Endothelial cell of umbilical vein (primary cell): ENCODE measurements at regions not wholly inside any gene's neighbourhood (a gene's known extent, or its start where the extent isn't known, plus 50 kb on each side); places are given as distances from the start of the nearest gene placed in this dataset.

Experiments used
- BruUV-seq: library from RNA; stranded (reverse); fragments of 400-500 nt; replicated peaks from 2 replicates; lab custom pipeline; 2021; lab: Mats Ljungman, UMichigan
- CTCF ChIA-PET: fragments of 300-600, 350-600 bp; sonication (Branson Sonifier 250); formaldehyde crosslinking; loops from one replicate; lab custom pipeline; 2021; ENCODE audit warnings: antibody characterized with exemption, inconsistent platforms; lab: Charles Lee
- POLR2A ChIA-PET: fragments of 300-600, 350-600 bp; sonication (Branson Sonifier 250); formaldehyde crosslinking; loops from one replicate; lab custom pipeline; 2021; ENCODE audit warnings: antibody characterized with exemption, inconsistent platforms; lab: Charles Lee
- DNase-seq: peaks from one replicate; pipeline ENCODE4 v3.0.0-alpha.2; 2011; ENCODE audit warnings: low read depth, low spot score
- FAIRE-seq: peaks from 2 replicates; lab custom pipeline; 2011; peaks lifted over from hg19 to GRCh38; lab: Jason Lieb, UNC
- H2AFZ ChIP-seq: 2 replicates; pipeline ENCODE4 v1.6.0; 2012; ENCODE audit warnings: low read depth, low read length, control low read depth, inconsistent platforms
- H3K27ac ChIP-seq: 2 replicates; pipeline ENCODE4 v1.5.1; 2011; ENCODE audit warnings: low read depth, mild to moderate bottlenecking, control low read depth, low read length, moderate library complexity; ENCODE audit not compliant: insufficient read depth
- H3K27me3 ChIP-seq, 2 experiments: 2 replicates each; pipeline versions ENCODE4 v1.6.0 to v1.6.1; 2011; ENCODE audit warnings: low read length in 2 of 2, mixed read lengths in 1 of 2; ENCODE audit not compliant: control insufficient read depth in 2 of 2, insufficient read depth in 2 of 2
- H3K36me3 ChIP-seq, 2 experiments: 2 replicates in 1 of 2; 3 replicates in 1 of 2; pipeline ENCODE4 v1.5.1; 2011; ENCODE audit warnings: low read length in 2 of 2, mild to moderate bottlenecking in 1 of 2, moderate library complexity in 1 of 2; ENCODE audit not compliant: control insufficient read depth in 2 of 2, insufficient read depth in 2 of 2; ENCODE audit errors: extremely low read depth in 1 of 2
- H3K4me1 ChIP-seq: 3 replicates; pipeline ENCODE4 v1.5.1; 2011; ENCODE audit warnings: mild to moderate bottlenecking, low read length; ENCODE audit not compliant: control insufficient read depth, insufficient read depth; ENCODE audit errors: extremely low read depth
- H3K4me2 ChIP-seq: 2 replicates; pipeline ENCODE4 v1.6.1; 2011; ENCODE audit warnings: low read length, control low read depth, mixed read lengths; ENCODE audit not compliant: insufficient read depth
- H3K4me3 ChIP-seq, 3 experiments: fragments of 200-600 bp in 1 of 3; sonication (generic), shearing (Covaris generic) in 1 of 3; replicated peaks in 1 of 3; 2 replicates each; pipeline ENCODE4 v1.5.1; 2011 to 2016; ENCODE audit warnings: control low read depth in 3 of 3, low read length in 3 of 3, mild to moderate bottlenecking in 2 of 3, inconsistent platforms in 1 of 3, low read depth in 1 of 3, moderate library complexity in 1 of 3; ENCODE audit not compliant: insufficient read depth in 1 of 3
- H3K79me2 ChIP-seq: 2 replicates; pipeline ENCODE4 v1.6.0; 2012; ENCODE audit warnings: low read length, inconsistent platforms; ENCODE audit not compliant: control insufficient read depth, insufficient read depth
- H3K9ac ChIP-seq: replicated peaks from 2 replicates; pipeline ENCODE3; 2011; ENCODE audit warnings: low read length, control low read depth; ENCODE audit not compliant: insufficient read depth; ENCODE audit errors: extremely low read depth
- H3K9me1 ChIP-seq: replicated peaks from 3 replicates; pipeline ENCODE4 v1.6.0; 2011; ENCODE audit warnings: mild to moderate bottlenecking, low read length; ENCODE audit not compliant: control insufficient read depth, insufficient read depth; ENCODE audit errors: extremely low read depth
- H3K9me3 ChIP-seq: replicated peaks from 2 replicates; pipeline ENCODE4 v1.5.1; 2012; ENCODE audit warnings: low read length, inconsistent platforms; ENCODE audit not compliant: control insufficient read depth, insufficient read depth
- H4K20me1 ChIP-seq: replicated peaks from 2 replicates; pipeline ENCODE3; 2011; ENCODE audit warnings: mild to moderate bottlenecking, low read length; ENCODE audit not compliant: control insufficient read depth, insufficient read depth; ENCODE audit errors: extremely low read depth
- EZH2 ChIP-seq: IDR thresholded peaks from 2 replicates; pipeline ENCODE4 v1.6.1; 2012; ENCODE audit warnings: borderline replicate concordance, low read depth, mild to moderate bottlenecking, moderate library complexity, low read length, inconsistent platforms; ENCODE audit not compliant: severe bottlenecking
- FOS ChIP-seq: IDR thresholded peaks from 2 replicates; pipeline ENCODE4 v1.6.1; 2011; ENCODE audit warnings: mild to moderate bottlenecking, low read length, moderate library complexity, borderline replicate concordance; ENCODE audit not compliant: insufficient read depth
- GATA2 ChIP-seq: IDR thresholded peaks from 2 replicates; pipeline ENCODE4 v1.7.0; 2011; ENCODE audit warnings: low read depth, mild to moderate bottlenecking, moderate library complexity, mixed read lengths, low read length; ENCODE audit not compliant: insufficient read length, insufficient read depth
- JUN ChIP-seq: IDR thresholded peaks from 2 replicates; pipeline ENCODE4 v1.6.1; 2011; ENCODE audit warnings: borderline replicate concordance, low read depth; ENCODE audit not compliant: insufficient read length, insufficient read depth
- MYC ChIP-seq: IDR thresholded peaks from one replicate; pipeline ENCODE4 v1.6.1; 2011; ENCODE audit warnings: mild to moderate bottlenecking, low read depth, low read length
- POLR2A ChIP-seq: IDR thresholded peaks from 2 replicates; pipeline ENCODE4 v1.6.1; 2012; ENCODE audit warnings: low read depth, mild to moderate bottlenecking, control low read depth, low read length
- POLR2AphosphoS5 ChIP-seq: IDR thresholded peaks from 2 replicates; pipeline ENCODE4 v1.6.1; 2012; ENCODE audit warnings: low read depth, mild to moderate bottlenecking, control low read depth, low read length, moderate library complexity; ENCODE audit not compliant: insufficient read depth
- dilution Hi-C: fragments of 300-500 bp; cut with MboI; formaldehyde crosslinking; loops from one replicate; pipeline ENCODE4 v1.15.0; 2019; ENCODE audit warnings: low sequenced_read_pairs; ENCODE audit not compliant: extremely low pct_ligation_motif_present
- intact Hi-C: fragments of 100-400 bp; cut with micrococcal nuclease; formaldehyde crosslinking; loops from one replicate; pipeline ENCODE4 v1.10.0; 2022
- TF ChIP-seq, protein P1 (sequence below), 2 donors: IDR thresholded peaks; 1 replicate in 1 of 2; 2 replicates in 1 of 2; pipeline ENCODE4 v1.5.1; 2011; ENCODE audit warnings: low read length in 2 of 2, mild to moderate bottlenecking in 2 of 2, moderate library complexity in 2 of 2, control low read depth in 1 of 2, inconsistent platforms in 1 of 2, low read depth in 1 of 2; ENCODE audit not compliant: insufficient read depth in 1 of 2; ENCODE audit errors: extremely low read depth in 1 of 2
- TF ChIP-seq, protein P2 (sequence below): IDR thresholded peaks from 2 replicates; pipeline ENCODE4 v1.6.1; 2011; ENCODE audit not compliant: insufficient read depth, insufficient read length

DNA sequence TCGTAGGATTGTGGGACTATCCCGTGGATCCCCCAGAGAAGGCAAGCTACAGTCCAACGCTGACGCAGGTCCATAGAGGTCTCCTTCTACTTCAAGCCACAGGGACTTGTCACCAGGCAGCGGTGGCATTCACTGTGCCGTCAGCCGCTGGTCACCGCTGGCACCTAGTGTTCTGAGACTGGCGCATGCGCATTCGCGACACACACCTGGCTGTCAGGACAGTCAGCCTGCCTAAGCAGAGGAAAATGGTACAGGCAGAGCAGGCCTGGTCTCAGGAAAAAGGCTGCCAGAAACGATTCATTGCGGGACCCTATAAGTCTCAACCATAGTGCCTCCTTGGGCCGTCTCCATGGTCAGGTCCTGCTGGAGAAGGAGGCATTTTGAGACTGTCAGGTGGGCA lies 138.0 kb upstream of the WSB1 start:
- H3K9ac ChIP-seq, result no peak overlapping the region
- no peaks in the 10 kb centered on the region for H3K36me3 ChIP-seq
- no peak overlapping the region for H2AFZ ChIP-seq
- H4K20me1 ChIP-seq, result no peaks in the 10 kb centered on the region
- H3K27me3 ChIP-seq, result no peaks in the 10 kb centered on the region
- H3K4me3 ChIP-seq, result no peak overlapping the region
- TF ChIP-seq, protein P1, sequence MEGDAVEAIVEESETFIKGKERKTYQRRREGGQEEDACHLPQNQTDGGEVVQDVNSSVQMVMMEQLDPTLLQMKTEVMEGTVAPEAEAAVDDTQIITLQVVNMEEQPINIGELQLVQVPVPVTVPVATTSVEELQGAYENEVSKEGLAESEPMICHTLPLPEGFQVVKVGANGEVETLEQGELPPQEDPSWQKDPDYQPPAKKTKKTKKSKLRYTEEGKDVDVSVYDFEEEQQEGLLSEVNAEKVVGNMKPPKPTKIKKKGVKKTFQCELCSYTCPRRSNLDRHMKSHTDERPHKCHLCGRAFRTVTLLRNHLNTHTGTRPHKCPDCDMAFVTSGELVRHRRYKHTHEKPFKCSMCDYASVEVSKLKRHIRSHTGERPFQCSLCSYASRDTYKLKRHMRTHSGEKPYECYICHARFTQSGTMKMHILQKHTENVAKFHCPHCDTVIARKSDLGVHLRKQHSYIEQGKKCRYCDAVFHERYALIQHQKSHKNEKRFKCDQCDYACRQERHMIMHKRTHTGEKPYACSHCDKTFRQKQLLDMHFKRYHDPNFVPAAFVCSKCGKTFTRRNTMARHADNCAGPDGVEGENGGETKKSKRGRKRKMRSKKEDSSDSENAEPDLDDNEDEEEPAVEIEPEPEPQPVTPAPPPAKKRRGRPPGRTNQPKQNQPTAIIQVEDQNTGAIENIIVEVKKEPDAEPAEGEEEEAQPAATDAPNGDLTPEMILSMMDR (IDR thresholded peaks at IDR 0.05; ENCODE audit: extremely low read depth in 1 of 2, insufficient read depth in 1 of 2, low read depth in 1 of 2, low read length in 2 of 2), result no peak
- TF ChIP-seq, protein P2, sequence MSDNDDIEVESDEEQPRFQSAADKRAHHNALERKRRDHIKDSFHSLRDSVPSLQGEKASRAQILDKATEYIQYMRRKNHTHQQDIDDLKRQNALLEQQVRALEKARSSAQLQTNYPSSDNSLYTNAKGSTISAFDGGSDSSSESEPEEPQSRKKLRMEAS, result no peak
- TF ChIP-seq POLR2AphosphoS5, result no peak
- no peak for TF ChIP-seq FOS
- no peak for TF ChIP-seq GATA2
- no peak for TF ChIP-seq MYC
- TF ChIP-seq POLR2A, result no peak
- no peak for TF ChIP-seq EZH2
- no peak for TF ChIP-seq JUN
- FAIRE-seq (no peak), DNase-seq (no peak)
- no peaks in the 10 kb centered on the region for H3K79me2 ChIP-seq
- no peak overlapping the region for H3K27ac ChIP-seq
- no peaks in the 10 kb centered on the region for H3K9me1 ChIP-seq
- BruUV-seq, result no TSS peak
- ChIA-PET CTCF (no interaction called here), POLR2A (no interaction called here)
- no peak overlapping the region for H3K4me2 ChIP-seq
- intact Hi-C loops (no loop called here), dilution Hi-C loops (no loop called here)
- H3K4me1 ChIP-seq, result no peaks in the 10 kb centered on the region
- no peaks in the 10 kb centered on the region for H3K9me3 ChIP-seq
